ENCODE measurements at regions not wholly inside any gene's neighbourhood (a gene's known extent, or its start where the extent isn't known, plus 50 kb on each side); places are given as distances from the start of the nearest gene placed in this dataset.

DNA sequence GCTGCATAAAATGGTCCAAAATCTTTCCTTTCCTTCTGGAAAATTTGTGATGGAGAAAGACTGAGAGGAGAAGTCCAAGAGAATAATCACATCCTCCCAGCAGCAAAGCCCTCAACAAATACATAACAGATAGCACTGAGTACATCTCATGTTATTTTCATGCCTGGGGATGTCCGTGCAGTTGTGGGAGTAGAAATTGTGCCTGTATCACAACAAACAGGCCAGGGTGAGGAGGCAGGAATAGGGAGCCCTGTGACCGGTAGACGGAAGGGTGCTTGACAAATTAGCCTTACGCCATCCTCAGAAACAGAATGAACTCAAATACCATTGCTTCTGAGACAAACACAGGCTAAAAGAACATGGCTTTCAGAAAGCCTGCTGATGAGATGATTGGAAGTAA lies 333.2 kb upstream of the UMPS start:
- Histone ChIP-seq H4K20me1 (ENCODE audit: insufficient read depth, low read length) (no peaks in the 10 kb centered on the region), H3K79me2 (ENCODE audit: insufficient read depth, low read length) (no peaks in the 10 kb centered on the region), H3K4me3 (replicated peaks in 1 of 3; ENCODE audit: insufficient read depth in 1 of 3, low read depth in 2 of 3, low read length in 3 of 3) (no peak overlapping the region), H3K9me3 (ENCODE audit: low read length) (no peaks in the 10 kb centered on the region), H3K9ac (ENCODE audit: insufficient read depth, low read depth, low read length) (no peak overlapping the region), H3K4me2 (ENCODE audit: low read depth, low read length) (no peak overlapping the region), H3K36me3 (replicated peaks in 1 of 2; ENCODE audit: control insufficient read depth in 1 of 2, insufficient read depth in 2 of 2, low read length in 2 of 2) (no peaks in the 10 kb centered on the region), H3K27ac (ENCODE audit: extremely low read length, insufficient read depth, low read length) (no peak overlapping the region), H2AFZ (ENCODE audit: low read length) (no peak overlapping the region), H3K27me3 (ENCODE audit: control insufficient read depth in 1 of 2, insufficient read depth in 2 of 2, low read length in 2 of 2) (no peaks in the 10 kb centered on the region), H3K4me1 (ENCODE audit: insufficient read depth, low read length) (no peaks in the 10 kb centered on the region)
- no peak for DNase-seq (ENCODE audit: low spot score)
- in situ Hi-C loops (cut with HindIII; ENCODE audit: extremely low pct_ligation_motif_present, low pct_unique_long_range_greater_than_20kb): no loop called here
- intact Hi-C loops (cut with micrococcal nuclease; ENCODE audit: unreplicated experiment): no loop called here
- TF ChIP-seq, protein P1, sequence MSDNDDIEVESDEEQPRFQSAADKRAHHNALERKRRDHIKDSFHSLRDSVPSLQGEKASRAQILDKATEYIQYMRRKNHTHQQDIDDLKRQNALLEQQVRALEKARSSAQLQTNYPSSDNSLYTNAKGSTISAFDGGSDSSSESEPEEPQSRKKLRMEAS (IDR thresholded peaks at IDR 0.05): no peak
- TF ChIP-seq, protein P2, sequence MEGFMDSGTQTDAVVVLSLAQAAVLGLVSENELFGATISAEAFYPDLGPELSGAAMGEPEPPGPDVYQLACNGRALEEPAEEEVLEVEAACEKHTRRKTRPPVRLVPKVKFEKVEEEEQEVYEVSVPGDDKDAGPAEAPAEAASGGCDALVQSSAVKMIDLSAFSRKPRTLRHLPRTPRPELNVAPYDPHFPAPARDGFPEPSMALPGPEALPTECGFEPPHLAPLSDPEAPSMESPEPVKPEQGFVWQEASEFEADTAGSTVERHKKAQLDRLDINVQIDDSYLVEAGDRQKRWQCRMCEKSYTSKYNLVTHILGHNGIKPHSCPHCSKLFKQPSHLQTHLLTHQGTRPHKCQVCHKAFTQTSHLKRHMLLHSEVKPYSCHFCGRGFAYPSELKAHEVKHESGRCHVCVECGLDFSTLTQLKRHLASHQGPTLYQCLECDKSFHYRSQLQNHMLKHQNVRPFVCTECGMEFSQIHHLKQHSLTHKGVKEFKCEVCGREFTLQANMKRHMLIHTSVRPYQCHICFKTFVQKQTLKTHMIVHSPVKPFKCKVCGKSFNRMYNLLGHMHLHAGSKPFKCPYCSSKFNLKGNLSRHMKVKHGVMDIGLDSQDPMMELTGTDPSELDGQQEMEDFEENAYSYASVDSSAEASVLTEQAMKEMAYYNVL (CRISPR knock-in tag; IDR thresholded peaks at IDR 0.05; ENCODE audit: borderline replicate concordance): no peak
- TF ChIP-seq ESRRA (CRISPR knock-in tag; IDR thresholded peaks at IDR 0.05; ENCODE audit: low read depth): no peak
- TF ChIP-seq POLR2G (IDR thresholded peaks at IDR 0.05; ENCODE audit: low read depth, low read length): no peak
- TF ChIP-seq, protein P3, sequence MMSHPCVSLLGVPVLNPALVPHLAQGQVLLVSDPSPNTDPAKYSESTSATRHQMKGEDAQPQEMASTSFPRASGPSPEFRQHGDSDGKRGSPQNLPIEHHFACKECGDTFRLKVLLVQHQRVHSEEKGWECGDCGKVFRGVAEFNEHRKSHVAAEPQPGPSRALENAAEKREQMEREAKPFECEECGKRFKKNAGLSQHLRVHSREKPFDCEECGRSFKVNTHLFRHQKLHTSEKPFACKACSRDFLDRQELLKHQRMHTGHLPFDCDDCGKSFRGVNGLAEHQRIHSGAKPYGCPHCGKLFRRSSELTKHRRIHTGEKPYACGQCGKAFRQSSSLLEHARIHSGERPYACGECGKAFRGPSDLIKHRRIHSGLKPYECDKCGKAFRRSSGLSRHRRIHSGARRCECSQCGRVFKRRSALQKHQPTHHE (CRISPR knock-in tag; IDR thresholded peaks at IDR 0.05; ENCODE audit: borderline replicate concordance): no peak
- TF ChIP-seq, protein P4, sequence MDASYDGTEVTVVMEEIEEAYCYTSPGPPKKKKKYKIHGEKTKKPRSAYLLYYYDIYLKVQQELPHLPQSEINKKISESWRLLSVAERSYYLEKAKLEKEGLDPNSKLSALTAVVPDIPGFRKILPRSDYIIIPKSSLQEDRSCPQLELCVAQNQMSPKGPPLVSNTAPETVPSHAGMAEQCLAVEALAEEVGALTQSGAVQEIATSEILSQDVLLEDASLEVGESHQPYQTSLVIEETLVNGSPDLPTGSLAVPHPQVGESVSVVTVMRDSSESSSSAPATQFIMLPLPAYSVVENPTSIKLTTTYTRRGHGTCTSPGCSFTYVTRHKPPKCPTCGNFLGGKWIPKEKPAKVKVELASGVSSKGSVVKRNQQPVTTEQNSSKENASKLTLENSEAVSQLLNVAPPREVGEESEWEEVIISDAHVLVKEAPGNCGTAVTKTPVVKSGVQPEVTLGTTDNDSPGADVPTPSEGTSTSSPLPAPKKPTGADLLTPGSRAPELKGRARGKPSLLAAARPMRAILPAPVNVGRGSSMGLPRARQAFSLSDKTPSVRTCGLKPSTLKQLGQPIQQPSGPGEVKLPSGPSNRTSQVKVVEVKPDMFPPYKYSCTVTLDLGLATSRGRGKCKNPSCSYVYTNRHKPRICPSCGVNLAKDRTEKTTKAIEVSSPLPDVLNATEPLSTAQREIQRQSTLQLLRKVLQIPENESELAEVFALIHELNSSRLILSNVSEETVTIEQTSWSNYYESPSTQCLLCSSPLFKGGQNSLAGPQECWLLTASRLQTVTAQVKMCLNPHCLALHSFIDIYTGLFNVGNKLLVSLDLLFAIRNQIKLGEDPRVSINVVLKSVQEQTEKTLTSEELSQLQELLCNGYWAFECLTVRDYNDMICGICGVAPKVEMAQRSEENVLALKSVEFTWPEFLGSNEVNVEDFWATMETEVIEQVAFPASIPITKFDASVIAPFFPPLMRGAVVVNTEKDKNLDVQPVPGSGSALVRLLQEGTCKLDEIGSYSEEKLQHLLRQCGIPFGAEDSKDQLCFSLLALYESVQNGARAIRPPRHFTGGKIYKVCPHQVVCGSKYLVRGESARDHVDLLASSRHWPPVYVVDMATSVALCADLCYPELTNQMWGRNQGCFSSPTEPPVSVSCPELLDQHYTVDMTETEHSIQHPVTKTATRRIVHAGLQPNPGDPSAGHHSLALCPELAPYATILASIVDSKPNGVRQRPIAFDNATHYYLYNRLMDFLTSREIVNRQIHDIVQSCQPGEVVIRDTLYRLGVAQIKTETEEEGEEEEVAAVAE (CRISPR knock-in tag; IDR thresholded peaks at IDR 0.05; ENCODE audit: borderline replicate concordance): no peak
- no peak for TF ChIP-seq ZNF839 (CRISPR knock-in tag; IDR thresholded peaks at IDR 0.05; ENCODE audit: borderline replicate concordance)
- TF ChIP-seq, protein P5, sequence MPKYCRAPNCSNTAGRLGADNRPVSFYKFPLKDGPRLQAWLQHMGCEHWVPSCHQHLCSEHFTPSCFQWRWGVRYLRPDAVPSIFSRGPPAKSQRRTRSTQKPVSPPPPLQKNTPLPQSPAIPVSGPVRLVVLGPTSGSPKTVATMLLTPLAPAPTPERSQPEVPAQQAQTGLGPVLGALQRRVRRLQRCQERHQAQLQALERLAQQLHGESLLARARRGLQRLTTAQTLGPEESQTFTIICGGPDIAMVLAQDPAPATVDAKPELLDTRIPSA (CRISPR knock-in tag; IDR thresholded peaks at IDR 0.05; ENCODE audit: borderline replicate concordance): no peak
- TF ChIP-seq ZNF670 (CRISPR knock-in tag; IDR thresholded peaks at IDR 0.05; ENCODE audit: borderline replicate concordance): no peak
- TF ChIP-seq ZSCAN31 (CRISPR knock-in tag; IDR thresholded peaks at IDR 0.05; ENCODE audit: low read depth): no peak
- no peak for TF ChIP-seq NONO (IDR thresholded peaks at IDR 0.05)
- no peak for TF ChIP-seq NONO (CRISPR knock-in tag; conservative IDR thresholded peaks at IDR 0.05)
- TF ChIP-seq, protein P6, sequence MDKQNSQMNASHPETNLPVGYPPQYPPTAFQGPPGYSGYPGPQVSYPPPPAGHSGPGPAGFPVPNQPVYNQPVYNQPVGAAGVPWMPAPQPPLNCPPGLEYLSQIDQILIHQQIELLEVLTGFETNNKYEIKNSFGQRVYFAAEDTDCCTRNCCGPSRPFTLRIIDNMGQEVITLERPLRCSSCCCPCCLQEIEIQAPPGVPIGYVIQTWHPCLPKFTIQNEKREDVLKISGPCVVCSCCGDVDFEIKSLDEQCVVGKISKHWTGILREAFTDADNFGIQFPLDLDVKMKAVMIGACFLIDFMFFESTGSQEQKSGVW (CRISPR knock-in tag; IDR thresholded peaks at IDR 0.05; ENCODE audit: borderline replicate concordance): no peak
- TF ChIP-seq SNAI1 (CRISPR knock-in tag; IDR thresholded peaks at IDR 0.05; ENCODE audit: borderline replicate concordance): no peak
- TF ChIP-seq GLI4 (CRISPR knock-in tag; IDR thresholded peaks at IDR 0.05; ENCODE audit: borderline replicate concordance): no peak
- no peak for TF ChIP-seq ZFP36L2 (CRISPR knock-in tag; IDR thresholded peaks at IDR 0.05)
- POLR2A ChIA-PET: no interaction called here
- 69% methylated on average over 4 of the region's 4 CpGs for WGBS (ENCODE audit: low lambda C conversion rate)
- no TSS peak for BruUV-seq (replicated peaks)
- no peak for FAIRE-seq
- ATAC-seq: no peak
- CTCF ChIA-PET (ENCODE audit: low intra/inter-chr PET ratio, low total read pairs): no interaction called here

Data from HepG2 (cell line).